ENCODE measurements at regions not wholly inside any gene's neighbourhood (a gene's known extent, or its start where the extent isn't known, plus 50 kb on each side); places are given as distances from the start of the nearest gene placed in this dataset.

GRCh38 chr5:124373883-124374282, 372.6 kb downstream of the ZNF608 start:
- peaks cover 16% of the 10 kb centered on the region for H3K9me3 Mint-ChIP-seq
- no peak overlapping the region for H3K27ac Mint-ChIP-seq
- H3K27me3 Mint-ChIP-seq (ENCODE audit: low read depth) = no peaks in the 10 kb centered on the region
- TF ChIP-seq CTCF (IDR thresholded peaks at IDR 0.05; ENCODE audit: unreplicated experiment in 3 of 3) = no peak
- H3K36me3 Mint-ChIP-seq (ENCODE audit: low read depth) = no peaks in the 10 kb centered on the region
- H3K4me1 Mint-ChIP-seq = peaks cover 19% of the 10 kb centered on the region
- H3K4me3 Mint-ChIP-seq = no peak overlapping the region

- peak overlapping the region; percentile 20 to 35 (median 32) for H3K27ac Mint-ChIP-seq
- peaks cover 19% of the 10 kb centered on the region for H3K4me1 Mint-ChIP-seq
- H3K36me3 Mint-ChIP-seq (ENCODE audit: low read depth) = no peaks in the 10 kb centered on the region
- no peaks in the 10 kb centered on the region for H3K27me3 Mint-ChIP-seq (ENCODE audit: low read depth)
- no peak overlapping the region for H3K4me3 Mint-ChIP-seq
- TF ChIP-seq CTCF (IDR thresholded peaks at IDR 0.05; ENCODE audit: unreplicated experiment in 3 of 3) = no peak
- peaks cover 22% of the 10 kb centered on the region for H3K9me3 Mint-ChIP-seq
Observed at GRCh38 chr5:124372457-124372856, 374.0 kb downstream of the ZNF608 start.

- Mint-ChIP-seq H3K27me3 (ENCODE audit: low read depth) (no peaks in the 10 kb centered on the region), H3K27ac (peak overlapping the region; percentile 20 to 35 (median 32)), H3K9me3 (peaks cover 16% of the 10 kb centered on the region), H3K4me3 (no peak overlapping the region), H3K4me1 (peaks cover 19% of the 10 kb centered on the region), H3K36me3 (ENCODE audit: low read depth) (no peaks in the 10 kb centered on the region)
- no peak for TF ChIP-seq CTCF (IDR thresholded peaks at IDR 0.05; ENCODE audit: unreplicated experiment in 3 of 3)
Observed at GRCh38 chr5:124371111-124371706, 375.2 kb downstream of the ZNF608 start.

GRCh38 chr5:124370601-124371000, 375.8 kb downstream of the ZNF608 start:
- peak overlapping the region; percentile 20 to 35 (median 32) for H3K27ac Mint-ChIP-seq
- no peak for TF ChIP-seq CTCF (IDR thresholded peaks at IDR 0.05; ENCODE audit: unreplicated experiment in 3 of 3)
- peaks cover 16% of the 10 kb centered on the region for H3K9me3 Mint-ChIP-seq
- no peaks in the 10 kb centered on the region for H3K27me3 Mint-ChIP-seq (ENCODE audit: low read depth)
- no peaks in the 10 kb centered on the region for H3K36me3 Mint-ChIP-seq (ENCODE audit: low read depth)
- peaks cover 19% of the 10 kb centered on the region for H3K4me1 Mint-ChIP-seq
- no peak overlapping the region for H3K4me3 Mint-ChIP-seq

GRCh38 chr5:124365361-124365801, 381.1 kb downstream of the ZNF608 start:
- Mint-ChIP-seq H3K4me3 (no peak overlapping the region), H3K4me1 (peaks cover 6% of the 10 kb centered on the region), H3K9me3 (peaks cover 34% of the 10 kb centered on the region), H3K27ac (peak overlapping the region in 1 of 3 experiments; percentile 7), H3K27me3 (ENCODE audit: low read depth) (no peaks in the 10 kb centered on the region), H3K36me3 (ENCODE audit: low read depth) (peaks cover 5% of the 10 kb centered on the region)
- no peak for TF ChIP-seq CTCF (IDR thresholded peaks at IDR 0.05; ENCODE audit: unreplicated experiment in 3 of 3)

GRCh38 chr5:124355928-124356327, 390.5 kb downstream of the ZNF608 start:
- H3K27ac Mint-ChIP-seq = no peak overlapping the region
- H3K27me3 Mint-ChIP-seq (ENCODE audit: low read depth) = no peaks in the 10 kb centered on the region
- TF ChIP-seq CTCF (IDR thresholded peaks at IDR 0.05; ENCODE audit: unreplicated experiment in 3 of 3) = no peak
- H3K9me3 Mint-ChIP-seq = peaks cover 28% of the 10 kb centered on the region
- no peaks in the 10 kb centered on the region for H3K36me3 Mint-ChIP-seq (ENCODE audit: low read depth)
- H3K4me3 Mint-ChIP-seq = no peak overlapping the region
- no peaks in the 10 kb centered on the region for H3K4me1 Mint-ChIP-seq

Measured in nephron (organoid).